ENCODE measurements at regions not wholly inside any gene's neighbourhood (a gene's known extent, or its start where the extent isn't known, plus 50 kb on each side); places are given as distances from the start of the nearest gene placed in this dataset.
A peak's percentile ranks its signal among the peaks of the same experiment; 100 is the strongest.

DNA sequence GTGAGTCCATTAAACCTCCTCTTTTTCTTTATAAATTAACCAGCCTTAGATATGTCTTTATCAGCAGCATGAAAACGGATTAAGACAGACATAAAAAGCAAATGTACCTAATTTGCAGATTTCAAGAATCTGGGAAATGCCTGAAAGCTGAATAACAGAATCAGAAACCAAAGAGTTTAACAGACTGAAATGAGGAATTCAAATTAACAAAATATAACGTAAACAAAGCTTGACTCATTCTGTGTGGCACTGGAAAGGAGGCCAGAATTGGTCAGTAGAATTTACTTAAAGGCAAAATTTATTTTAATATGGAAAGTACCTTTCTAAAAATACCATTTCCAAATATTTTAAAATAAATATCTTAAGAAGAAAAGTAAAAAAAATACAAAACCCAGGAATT is 540.6 kb upstream of the HTR2A start:
- no peak for DNase-seq (ENCODE audit: low read depth, low spot score)

DNA sequence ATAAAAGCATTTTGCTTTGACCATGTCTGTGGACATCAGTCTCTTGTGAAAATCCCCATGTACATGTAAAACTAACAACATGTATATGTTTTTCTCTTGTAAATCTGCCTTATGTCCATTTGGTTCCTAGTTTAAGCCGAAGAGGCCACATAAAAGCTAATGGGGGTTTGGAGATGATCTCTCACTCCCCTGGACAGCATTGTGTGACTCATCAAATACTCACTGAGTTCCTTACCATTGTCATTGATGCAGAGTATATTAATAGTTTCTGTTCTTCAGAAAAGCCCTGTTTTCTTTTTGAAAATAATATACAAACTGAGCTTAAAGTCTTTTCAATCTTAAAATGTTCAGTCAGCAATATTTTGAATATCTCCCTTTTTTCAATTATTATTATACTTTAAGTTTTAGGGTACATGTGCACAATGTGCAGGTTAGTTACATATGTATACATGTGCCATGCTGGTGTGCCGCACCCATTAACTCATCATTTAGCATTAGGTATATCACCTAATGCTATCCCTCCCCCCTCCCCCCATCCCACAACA is 536.7 kb upstream of the HTR2A start:
- DNase-seq (ENCODE audit: low read depth, low spot score): no peak

GRCh38 chr13:47426126-47426849 is 529.4 kb upstream of the HTR2A start:
- DNase-seq (ENCODE audit: low read depth, low spot score): no peak

GRCh38 chr13:47421525-47421924 is 524.7 kb upstream of the HTR2A start:
- DNase-seq (ENCODE audit: low read depth, low spot score): no peak

- no peak for DNase-seq (ENCODE audit: low read depth, low spot score)
These were observed 523.7 kb upstream of the HTR2A start for GRCh38 chr13:47420568-47420967.

- no peak for DNase-seq (ENCODE audit: low read depth, low spot score)
These were observed 523.2 kb upstream of the HTR2A start for GRCh38 chr13:47420020-47420419.

DNA sequence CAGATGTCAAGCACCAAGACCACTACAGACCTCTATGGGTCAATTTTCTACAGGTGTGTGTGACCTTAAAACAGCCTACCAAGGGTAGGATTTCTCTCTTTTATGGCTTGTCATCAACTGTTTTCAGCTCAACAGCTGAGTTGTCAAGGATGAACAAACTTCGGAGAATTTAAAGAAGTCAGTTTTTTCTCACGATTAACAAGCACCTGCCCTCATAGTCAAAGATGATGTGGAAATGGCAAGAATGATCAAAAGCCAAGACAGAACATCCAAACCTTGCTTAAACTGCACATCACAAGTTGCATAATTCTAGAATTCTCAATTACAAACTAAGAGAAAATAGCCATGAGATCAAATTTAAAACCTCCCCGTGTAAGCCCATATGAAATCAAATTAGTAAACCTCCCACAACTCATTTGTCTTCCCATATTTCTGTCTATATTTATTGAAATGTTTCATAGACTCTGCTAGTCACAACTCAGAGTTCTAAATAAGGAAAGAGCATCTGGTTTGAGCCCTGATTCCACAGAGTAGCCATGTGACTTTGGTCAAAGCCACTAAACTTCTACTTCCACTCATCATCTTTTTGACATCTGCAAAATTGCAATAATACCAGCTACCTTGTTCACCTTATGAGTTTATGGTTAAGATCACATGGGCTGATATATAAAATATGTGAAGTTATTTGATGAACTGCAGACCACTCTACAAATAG is 521.5 kb upstream of the HTR2A start:
- DNase-seq (ENCODE audit: low read depth, low spot score): no peak

- no peak for DNase-seq (ENCODE audit: low read depth, low spot score)
These were observed 520.6 kb upstream of the HTR2A start for GRCh38 chr13:47417485-47417884.

DNA sequence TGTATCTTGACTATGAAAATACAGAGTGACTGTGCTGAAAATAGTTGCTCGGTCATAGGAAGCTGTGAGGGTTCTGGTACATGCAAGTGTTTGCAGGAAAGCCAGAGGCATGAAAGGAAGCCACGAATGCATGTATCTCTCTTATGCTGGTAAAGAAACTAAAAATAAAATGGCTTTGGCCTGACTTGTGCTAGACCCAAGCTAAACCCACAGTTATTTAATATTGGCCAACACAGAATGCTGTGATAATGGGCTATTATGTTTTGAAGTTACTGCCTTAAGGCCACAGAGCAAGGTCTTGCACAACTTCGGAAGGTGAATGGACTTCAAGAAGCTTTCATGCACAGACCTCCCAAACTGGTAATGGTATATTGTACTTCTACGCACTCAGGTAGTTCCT is 518.2 kb upstream of the HTR2A start:
- DNase-seq (ENCODE audit: low read depth, low spot score): no peak

- DNase-seq (ENCODE audit: low read depth, low spot score): no peak
These were observed 516.7 kb upstream of the HTR2A start for GRCh38 chr13:47413526-47413925.

DNA sequence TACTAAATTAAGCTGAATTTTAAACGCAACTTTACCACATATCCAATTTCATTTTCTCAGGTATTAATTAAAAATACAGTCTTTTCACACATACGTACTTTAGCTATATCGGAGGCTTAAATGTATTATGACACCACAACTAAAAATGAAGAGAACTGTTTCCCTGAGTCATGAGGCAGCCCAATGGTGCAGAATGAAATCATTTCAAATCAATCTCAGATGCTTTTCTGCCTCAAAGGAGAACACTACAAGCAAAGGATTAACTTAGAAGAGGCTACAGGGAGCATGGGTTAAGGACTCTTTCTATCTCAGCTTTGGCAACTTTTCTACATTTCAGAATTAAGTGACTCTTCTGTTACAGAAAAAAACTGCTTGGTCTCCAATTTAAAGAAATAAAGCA is 516.3 kb upstream of the HTR2A start:
- DNase-seq (ENCODE audit: low read depth, low spot score): no peak

DNA sequence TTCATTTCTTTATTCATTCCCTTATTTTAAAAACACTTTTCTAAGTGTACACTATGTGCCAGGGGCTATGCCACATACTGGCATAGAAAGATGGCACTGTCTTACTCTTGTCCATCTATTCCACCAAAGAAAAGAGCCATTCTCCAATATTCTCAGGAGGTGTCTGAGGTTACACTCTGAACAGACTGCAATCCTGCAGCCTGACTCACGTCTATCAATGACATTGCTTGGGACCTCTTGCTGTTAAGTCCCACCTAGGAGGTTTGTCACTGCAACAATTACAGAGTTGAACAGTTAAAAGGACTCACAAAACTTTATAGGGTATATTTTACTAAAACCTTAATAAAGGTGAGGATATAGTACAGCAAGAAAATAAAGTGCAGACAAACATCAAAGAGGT is 512.9 kb upstream of the HTR2A start:
- no peak for DNase-seq (ENCODE audit: low read depth, low spot score)

DNA sequence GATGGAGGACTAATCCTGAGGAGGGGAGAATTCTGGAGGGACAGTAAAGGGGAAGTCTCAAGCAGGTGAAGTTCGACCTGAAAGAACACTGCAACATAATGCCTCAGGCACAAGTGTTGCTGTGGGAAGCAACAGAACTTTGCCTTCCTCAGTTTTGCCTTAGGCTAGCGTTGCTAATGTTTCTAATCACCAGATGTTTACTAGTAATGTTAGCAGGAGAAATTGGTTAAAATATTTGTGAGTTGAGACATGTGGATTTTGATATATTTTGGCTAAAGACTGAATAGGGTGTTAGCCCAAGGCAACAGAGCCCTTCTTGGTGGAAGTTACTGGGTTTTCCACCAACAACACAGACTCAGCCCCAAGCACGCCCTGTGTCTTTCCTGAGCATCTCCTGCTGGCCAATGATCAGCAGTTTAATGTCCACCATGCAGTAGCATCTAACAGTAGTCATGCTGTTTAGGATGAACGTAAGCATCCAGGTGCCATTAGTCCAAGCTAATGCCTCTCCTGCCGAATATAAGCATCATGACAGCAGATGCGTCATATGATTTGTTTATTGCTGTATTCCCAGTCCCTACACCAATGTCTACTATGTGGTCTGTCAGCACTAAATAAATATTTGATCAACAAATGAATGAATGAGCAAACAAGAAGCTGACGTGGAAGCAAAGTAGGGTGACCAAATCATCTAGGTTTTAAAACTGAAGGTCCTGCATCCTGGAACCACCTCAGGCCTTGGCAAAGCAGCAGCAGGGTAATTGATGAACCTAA is 511.9 kb upstream of the HTR2A start:
- no peak for DNase-seq (ENCODE audit: low read depth, low spot score)

- no peak for DNase-seq (ENCODE audit: low read depth, low spot score)
These were observed 511.0 kb upstream of the HTR2A start for GRCh38 chr13:47407808-47408207.

GRCh38 chr13:47399599-47399998 is 502.7 kb upstream of the HTR2A start:
- DNase-seq (ENCODE audit: low read depth, low spot score): peak; percentile 2

DNA sequence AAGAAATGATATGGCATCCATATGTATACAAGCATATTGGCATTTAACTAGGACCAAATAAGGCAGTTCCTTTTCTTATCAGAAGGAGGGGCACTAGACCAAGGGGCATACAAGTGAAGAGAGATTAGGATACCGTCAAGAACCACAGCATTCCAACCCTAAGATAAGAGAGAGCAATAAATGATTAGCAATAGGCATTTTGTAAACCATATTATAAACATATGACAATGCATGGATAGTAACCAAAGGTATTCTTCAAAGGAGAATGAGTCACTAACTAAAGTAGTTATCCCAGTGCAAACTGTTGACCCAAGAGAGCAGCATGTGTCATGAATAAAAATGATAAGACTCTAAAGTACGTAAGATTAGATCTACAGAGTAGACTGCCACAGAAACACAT is 500.9 kb upstream of the HTR2A start:
- no peak for DNase-seq (ENCODE audit: low read depth, low spot score)

- peak; percentile 17 for DNase-seq (ENCODE audit: low read depth, low spot score)
These were observed 500.1 kb upstream of the HTR2A start for GRCh38 chr13:47396915-47397314.

GRCh38 chr13:47374741-47375140 is 477.9 kb upstream of the HTR2A start:
- no peak for DNase-seq (ENCODE audit: low read depth, low spot score)

DNA sequence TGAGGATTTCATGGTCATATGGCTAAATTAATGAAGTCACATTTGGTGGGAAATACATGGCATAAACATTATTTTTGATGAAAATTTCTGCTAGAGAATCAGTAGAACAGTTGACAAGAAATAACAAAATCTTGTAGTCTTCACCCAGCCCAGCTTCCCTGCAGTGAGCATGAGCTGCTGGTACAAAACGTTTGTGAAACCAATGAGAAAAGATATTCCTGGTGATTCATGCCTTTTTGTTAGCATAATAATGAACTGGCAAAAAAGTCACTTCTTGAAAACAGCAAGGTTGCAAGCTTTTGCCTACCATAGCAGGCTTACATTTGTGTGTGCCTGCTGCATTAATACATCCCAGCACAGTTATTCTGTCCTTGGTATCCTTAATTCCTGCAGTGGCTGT is 475.9 kb upstream of the HTR2A start:
- DNase-seq (ENCODE audit: low read depth, low spot score): no peak

DNA sequence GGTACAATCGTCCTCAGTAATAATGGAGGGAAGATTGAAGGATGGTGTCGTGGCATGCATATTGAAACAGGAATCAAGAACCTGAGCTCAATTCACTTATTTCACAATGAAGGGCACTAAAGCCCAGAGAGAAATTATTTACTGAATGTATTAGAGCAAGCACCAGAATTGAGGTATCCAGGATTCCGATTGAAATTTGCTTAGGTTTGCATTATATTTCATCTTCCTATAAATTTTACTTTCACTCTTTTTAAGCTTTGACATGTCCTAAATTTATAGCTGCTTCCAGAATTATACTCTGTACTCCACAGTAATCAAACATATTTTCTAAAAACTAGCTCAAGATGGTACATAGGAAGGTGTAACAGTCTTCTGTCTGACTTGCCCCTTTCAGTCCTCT is 454.9 kb upstream of the HTR2A start:
- DNase-seq (ENCODE audit: low read depth, low spot score): no peak

- no peak for DNase-seq (ENCODE audit: low read depth, low spot score)
These were observed 453.7 kb upstream of the HTR2A start for GRCh38 chr13:47350334-47351124.

GRCh38 chr13:47349211-47349610 is 452.4 kb upstream of the HTR2A start:
- no peak for DNase-seq (ENCODE audit: low read depth, low spot score)

Measured in iPS DF 19.7 (cell line).